22Rv1 (cell line): ENCODE measurements at regions not wholly inside any gene's neighbourhood (a gene's known extent, or its start where the extent isn't known, plus 50 kb on each side); places are given as distances from the start of the nearest gene placed in this dataset.

ENCODE experiments used
- H3K27ac ChIP-seq: fragments of 450-650 bp; 2 replicates; pipeline ENCODE4 v1.5.1; 2017
- CTCF ChIP-seq: fragments of 450-650 bp; IDR thresholded peaks from 2 replicates; pipeline ENCODE4 v1.5.1; 2017; ENCODE audit warnings: mild to moderate bottlenecking
- ZFX ChIP-seq: fragments of 450-650 bp; IDR thresholded peaks from 2 replicates; pipeline ENCODE4 v1.6.1; 2017; ENCODE audit warnings: antibody characterized with exemption, borderline replicate concordance

GRCh38 chr5:74290634-74291241 is 349.8 kb downstream of the ENC1 start:
- no peak overlapping the region for H3K27ac ChIP-seq
- TF ChIP-seq ZFX (no peak), CTCF (no peak)

DNA sequence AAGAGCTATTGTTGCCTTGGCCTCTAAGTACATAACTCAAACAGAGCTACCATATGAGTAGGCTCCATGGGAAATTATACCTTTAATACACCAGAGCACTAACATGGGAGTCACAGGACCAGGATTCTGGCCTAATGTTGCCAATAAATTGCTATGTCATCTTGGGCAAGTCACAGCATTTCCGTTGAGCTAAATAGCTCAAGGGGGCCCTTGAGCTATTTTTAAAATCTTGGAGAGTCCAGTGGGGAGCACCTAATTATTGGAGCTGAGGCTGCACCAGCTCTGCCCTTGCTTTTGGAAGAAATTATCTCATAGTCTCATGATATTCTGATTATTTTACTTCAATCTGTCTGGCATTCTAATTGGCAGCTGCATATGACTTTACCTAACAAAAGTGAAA is 350.8 kb downstream of the ENC1 start:
- TF ChIP-seq CTCF (no peak), ZFX (no peak)
- no peak overlapping the region for H3K27ac ChIP-seq

GRCh38 chr5:74289238-74289637 is 351.3 kb downstream of the ENC1 start:
- H3K27ac ChIP-seq = no peak overlapping the region
- TF ChIP-seq ZFX = no peak
- TF ChIP-seq CTCF = no peak

GRCh38 chr5:74288448-74289108 is 351.9 kb downstream of the ENC1 start:
- no peak overlapping the region for H3K27ac ChIP-seq
- no peak for TF ChIP-seq ZFX
- no peak for TF ChIP-seq CTCF

DNA sequence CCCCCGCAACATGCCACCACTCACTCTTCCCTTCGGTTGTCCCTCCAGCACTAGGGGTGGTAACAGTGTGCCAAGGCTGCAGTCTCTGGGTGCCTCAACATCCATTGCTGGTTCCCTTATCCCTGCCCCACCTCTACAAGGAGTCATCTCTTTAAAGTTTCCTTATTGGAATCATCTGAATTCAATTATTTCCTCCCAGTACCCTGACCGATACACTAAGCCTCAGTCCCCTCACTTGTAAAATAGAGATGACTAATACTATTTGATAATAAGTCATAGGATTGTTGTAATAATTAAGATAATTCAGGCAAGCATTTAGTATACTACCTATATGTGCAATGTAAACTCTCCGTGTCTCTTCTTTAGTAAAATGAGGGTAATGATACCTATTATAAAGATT is 352.5 kb downstream of the ENC1 start:
- TF ChIP-seq ZFX (no peak), CTCF (no peak)

DNA sequence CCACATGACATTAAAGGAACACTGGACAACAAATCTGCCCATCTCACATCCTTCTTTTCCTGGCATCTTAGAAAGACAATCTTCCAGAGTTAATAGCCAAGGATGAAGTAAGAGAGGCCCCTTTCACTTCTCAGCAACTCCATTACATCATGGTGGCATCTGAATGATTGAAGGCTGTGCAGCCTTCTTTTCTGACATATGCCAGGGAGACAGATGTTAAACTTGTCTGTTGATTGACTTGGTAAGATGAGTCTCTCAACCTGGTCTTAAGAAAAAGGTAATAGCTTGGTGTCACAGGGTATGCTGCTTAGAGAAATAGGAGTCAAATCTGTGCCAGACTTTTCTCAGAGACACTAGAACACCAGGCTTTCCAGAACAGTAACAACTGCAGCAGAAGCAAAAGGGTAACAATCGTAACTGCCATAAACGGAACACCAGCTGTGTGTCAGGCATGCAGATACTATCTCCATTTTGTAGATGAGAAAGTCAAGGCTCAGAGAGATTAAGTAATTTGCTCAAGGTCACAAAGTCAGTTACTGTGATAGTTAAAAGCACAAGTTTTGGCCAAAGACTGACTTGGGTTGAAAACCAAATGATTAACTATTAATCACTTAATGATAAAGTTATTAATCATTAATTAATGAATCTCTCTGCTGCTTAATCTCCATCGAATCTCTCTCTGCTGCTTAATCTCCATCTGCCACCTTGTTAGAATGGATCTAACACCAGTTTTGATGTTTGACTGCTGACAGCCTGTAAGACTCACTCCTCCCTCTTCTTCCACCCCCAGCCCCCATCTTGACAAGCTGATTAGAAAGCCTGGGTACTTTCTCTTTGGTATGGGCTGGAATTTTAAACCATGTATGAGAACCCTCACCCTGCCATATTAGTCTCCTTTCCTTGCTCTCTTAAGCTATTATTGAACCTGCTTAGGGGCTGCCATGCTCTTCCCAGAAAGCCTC is 353.5 kb downstream of the ENC1 start:
- TF ChIP-seq CTCF (no peak), ZFX (no peak)
- H3K27ac ChIP-seq = no peak overlapping the region

More for the DNA sequence above, 352.5 kb downstream of the ENC1 start:
- H3K27ac ChIP-seq = no peak overlapping the region
